Activated T-helper 1 cell treated with Interleukin-2 at 50 U/mL for 16 hours (primary cell): ENCODE measurements at regions not wholly inside any gene's neighbourhood (a gene's known extent, or its start where the extent isn't known, plus 50 kb on each side); places are given as distances from the start of the nearest gene placed in this dataset.

Experiments
- DNase-seq: peaks from one replicate; pipeline ENCODE4 v3.0.0-alpha.2; 2020; ENCODE audit warnings: low read depth

- DNase-seq: no peak
These were observed 283.3 kb downstream of the RRAGC start for GRCh38 chr1:38576241-38576640.

DNA sequence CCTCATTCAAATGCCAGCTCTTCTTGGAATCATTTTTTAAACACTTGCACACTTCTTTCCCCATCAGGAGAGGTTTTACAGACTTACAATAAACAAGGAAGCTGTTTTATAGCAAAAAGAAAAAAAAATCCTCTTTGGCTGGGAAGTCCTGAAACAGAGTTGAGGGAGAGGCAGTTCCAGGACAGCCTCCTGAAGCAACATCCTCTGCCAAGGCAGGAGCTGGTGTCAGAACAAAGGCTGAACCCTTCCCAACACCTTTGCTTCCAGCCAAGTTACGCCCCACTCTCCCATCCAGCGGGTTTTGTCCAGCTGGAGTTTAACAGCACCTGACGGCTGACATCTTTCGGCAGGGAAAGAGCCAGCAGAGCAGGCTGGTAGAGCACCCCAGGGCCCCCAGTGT, 287.8 kb downstream of the RRAGC start:
- DNase-seq: no peak

- DNase-seq: no peak
These were observed 289.0 kb downstream of the RRAGC start for GRCh38 chr1:38570657-38570975.

DNA sequence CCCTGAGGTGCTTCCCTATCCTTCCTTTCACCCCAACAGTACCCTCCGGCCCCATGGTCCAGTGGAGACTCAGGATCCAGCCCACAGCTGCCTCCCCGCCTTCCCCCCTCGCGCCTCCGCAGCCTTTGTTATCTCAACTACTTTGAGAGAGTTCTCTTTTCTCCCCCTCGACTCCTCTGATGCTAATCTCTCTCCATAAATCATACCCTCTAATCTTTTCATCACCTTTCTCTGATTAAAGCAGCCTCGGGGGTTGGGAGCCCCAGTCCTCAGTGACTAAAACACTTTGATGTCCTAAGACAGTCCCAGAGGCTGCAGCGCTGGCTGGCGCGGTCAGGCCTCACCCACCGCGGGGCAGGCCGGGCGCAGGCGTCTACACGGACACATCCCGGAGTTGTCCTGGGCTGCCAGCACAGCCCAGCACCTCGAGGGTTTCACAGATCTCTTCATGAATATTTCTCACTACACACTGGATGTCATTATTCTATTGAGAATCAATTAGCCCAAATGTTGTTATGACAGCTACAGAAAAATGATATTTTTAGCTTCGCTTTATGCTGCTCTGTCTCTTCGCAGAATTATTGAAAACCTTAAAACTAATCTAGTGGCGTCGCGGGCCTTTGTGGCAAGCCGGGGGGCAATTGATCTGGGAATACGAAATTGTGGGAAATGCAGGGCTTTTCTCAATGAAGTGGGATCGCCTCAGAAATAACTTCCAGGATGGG, 289.5 kb downstream of the RRAGC start:
- DNase-seq: no peak

- DNase-seq: no peak
These were observed 291.3 kb downstream of the RRAGC start for GRCh38 chr1:38568061-38568857.

- DNase-seq: no peak
These were observed 292.2 kb downstream of the RRAGC start for GRCh38 chr1:38567401-38567800.

GRCh38 chr1:38565020-38565491, 294.5 kb downstream of the RRAGC start:
- DNase-seq: no peak

- DNase-seq: no peak
These were observed 295.4 kb downstream of the RRAGC start for GRCh38 chr1:38563942-38564735.

DNA sequence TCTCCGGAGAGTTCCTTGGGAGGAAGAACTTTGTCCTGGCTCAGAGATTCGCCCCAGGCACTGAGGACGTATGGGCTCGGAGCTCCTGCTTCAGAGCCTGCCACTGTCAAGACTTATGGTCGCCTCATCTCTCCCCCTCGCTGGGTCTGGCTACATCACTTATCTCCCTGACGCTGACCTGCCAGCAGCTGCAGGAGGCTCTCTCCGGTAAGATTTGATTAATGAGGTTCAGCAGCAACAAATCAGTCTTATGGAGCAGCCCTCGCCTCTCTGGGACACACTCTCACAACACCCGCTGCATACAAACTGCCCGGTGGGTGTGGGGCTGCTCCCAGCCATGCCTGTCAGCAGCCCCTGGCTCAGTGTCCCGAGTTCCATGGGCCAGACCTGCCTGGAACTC, 297.8 kb downstream of the RRAGC start:
- DNase-seq: no peak

GRCh38 chr1:38561110-38561509, 298.5 kb downstream of the RRAGC start:
- no peak for DNase-seq

- no peak for DNase-seq
These were observed 299.1 kb downstream of the RRAGC start for GRCh38 chr1:38560457-38560856.

DNA sequence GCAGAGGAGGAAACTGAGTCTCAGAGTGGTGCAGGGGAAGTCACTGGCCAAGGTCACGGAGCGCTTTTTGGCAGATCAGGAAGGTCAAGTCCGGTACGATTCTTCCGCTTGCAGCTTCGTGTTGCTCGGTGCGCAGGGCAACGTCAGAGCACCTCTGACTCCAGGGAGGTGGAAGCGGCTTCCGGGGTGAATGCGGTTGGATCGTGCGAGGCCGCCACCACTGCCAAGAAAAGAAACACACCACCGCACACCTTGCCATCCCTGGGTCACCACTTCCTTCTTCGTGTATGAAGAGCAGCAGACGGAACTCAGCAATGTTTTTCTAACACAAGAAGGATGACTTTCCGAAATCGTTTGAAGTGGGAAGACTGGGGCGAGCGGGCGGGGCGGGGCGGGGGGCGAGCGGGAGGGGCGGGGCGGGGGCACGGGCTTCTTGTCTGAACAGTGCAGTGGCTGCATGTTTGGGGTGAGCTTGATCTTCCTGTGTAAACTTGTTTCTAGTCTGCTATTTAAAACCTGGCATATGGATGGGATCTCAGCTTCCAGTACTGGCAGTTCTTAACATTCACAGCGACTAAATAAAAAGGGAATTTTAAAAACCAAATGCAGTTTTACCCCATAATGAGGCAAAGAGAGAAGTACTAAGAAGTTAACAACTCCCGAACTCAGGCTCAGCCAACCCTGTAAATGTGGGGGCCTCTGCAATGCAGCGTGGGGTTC, 300.0 kb downstream of the RRAGC start:
- peak; percentile 77 for DNase-seq

- DNase-seq: no peak
These were observed 300.8 kb downstream of the RRAGC start for GRCh38 chr1:38558500-38559445.

DNA sequence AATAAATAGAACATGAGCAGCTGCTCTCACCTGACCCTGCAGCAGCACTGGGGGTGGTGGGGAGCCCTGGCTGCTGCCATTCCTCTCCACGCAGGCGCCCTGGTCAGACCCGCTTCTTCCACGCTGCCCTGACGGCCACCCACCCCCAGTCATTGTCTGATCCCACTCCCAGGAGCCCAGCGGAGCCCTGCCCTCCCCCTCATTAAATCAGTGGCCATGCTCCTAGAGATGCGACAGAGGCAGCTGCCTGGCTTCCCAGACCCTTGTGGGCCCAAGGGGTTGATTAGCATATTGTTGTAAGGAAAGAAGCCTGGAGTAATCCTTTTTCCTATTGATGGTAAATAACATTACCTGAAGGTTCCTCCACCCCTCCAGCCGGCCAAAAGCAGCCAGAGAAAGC, 301.5 kb downstream of the RRAGC start:
- no peak for DNase-seq

DNA sequence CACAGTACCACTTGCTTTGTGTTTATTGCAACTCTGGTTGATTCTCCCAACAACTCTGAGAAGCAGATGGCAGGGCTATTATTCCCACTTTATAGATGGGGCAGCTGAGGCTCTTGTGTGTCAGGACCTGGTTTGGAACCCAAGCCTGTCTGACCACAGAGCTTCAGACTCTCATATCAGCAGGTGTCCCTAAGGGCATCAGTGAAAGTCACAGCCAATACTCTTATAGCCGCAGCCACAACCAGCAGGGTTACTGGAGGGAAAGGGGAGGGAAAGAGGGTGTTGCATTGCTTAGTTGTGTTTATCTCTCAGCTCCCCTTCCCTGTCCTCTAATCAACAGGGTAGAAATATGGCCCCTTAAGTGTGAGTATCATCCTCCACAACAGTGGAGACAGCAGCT, 304.0 kb downstream of the RRAGC start:
- DNase-seq: no peak

- DNase-seq: no peak
These were observed 304.4 kb downstream of the RRAGC start for GRCh38 chr1:38555130-38555529.

DNA sequence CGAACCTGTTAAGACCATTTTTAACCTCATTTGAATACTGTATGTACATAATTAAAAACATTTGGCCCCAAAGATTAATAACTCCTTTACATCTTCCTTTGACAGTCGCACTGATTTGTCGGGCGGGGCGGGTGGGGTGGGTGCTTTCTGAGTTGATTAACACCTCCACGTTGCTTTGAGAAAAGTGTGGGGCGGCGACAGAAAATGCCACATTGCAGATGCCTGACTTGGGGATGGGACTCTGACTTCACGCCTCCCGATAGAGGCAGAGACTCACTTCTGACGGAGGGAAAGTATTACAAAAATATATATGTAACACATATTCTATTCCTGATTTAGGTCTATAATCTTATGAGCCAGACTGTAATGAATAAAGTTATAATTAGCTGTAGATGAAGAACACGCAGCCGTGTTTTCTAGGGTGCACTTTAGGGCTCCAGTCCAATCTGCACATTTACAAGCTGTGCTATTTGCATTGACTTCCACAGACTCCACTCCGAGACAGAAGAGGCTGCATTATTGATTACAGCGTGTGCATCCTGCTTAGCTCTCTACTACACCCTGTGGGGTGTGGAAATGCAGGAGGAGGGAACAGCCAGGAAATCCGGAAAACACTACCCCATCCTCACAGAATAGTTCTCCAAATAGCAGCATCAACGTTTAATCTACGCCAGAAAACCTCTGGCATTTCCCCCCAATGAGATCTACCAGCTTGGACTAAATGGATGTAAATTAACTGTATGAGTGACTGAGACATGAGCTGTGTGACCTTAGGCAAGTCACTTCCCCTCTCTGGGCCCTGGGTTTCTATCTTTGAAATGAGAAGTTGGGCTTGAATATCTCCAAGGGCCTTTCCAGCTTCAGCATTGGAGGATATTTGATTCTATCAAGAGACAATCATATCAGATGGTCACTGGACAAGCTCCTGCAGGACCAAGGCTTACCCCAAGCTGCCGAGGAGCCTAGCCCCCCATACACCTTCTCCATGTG, 308.0 kb downstream of the RRAGC start:
- DNase-seq: no peak

DNA sequence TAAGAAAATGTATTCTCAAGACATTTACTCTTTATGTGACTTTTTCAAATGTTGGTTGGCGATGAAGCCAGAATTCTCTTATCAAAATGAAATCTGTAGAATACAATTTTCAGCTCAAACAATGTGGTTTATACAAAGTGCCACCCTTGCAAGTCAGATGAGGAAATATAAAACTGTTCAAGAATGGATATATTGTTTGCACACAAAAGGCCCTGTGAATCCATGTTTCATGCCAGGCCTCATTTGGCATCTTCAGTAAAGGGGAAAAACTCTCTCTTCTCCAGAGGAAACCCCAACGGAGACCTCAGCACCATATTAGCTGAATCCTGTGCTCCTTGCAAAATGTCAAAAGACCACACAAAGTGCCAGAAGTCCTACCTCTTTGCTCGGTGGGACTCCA, 310.4 kb downstream of the RRAGC start:
- no peak for DNase-seq

- DNase-seq: no peak
These were observed 312.3 kb downstream of the RRAGC start for GRCh38 chr1:38547321-38547720.

DNA sequence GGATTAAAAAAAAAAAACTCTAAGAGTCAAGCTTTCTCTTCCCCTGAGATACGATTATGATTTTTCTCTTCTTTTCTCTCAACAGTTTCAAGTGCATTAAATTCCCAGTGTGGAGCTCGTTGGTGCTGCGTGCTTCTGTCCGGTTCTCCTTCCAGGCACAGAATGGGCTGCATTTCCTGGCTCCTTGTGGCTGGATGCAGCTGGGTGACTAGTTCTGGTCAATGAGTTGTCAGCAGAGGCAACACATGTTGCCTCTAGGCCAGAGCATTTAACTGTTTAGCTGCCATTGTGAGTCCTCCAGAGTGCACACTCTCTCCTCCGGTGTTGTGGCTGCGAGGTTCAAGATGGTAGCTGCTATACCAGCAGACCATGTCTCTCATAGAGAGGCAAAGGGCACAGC, 312.9 kb downstream of the RRAGC start:
- DNase-seq: no peak
